HG03280 (cell line): ENCODE measurements at regions not wholly inside any gene's neighbourhood (a gene's known extent, or its start where the extent isn't known, plus 50 kb on each side); places are given as distances from the start of the nearest gene placed in this dataset.

ENCODE experiments used
- ATAC-seq: cut with Tn5 transposase; IDR thresholded peaks from one replicate; pipeline ENCODE4 v1.9.1; 2021; ENCODE audit warnings: mild to moderate bottlenecking, moderate library complexity; ENCODE audit not compliant: unreplicated experiment

DNA sequence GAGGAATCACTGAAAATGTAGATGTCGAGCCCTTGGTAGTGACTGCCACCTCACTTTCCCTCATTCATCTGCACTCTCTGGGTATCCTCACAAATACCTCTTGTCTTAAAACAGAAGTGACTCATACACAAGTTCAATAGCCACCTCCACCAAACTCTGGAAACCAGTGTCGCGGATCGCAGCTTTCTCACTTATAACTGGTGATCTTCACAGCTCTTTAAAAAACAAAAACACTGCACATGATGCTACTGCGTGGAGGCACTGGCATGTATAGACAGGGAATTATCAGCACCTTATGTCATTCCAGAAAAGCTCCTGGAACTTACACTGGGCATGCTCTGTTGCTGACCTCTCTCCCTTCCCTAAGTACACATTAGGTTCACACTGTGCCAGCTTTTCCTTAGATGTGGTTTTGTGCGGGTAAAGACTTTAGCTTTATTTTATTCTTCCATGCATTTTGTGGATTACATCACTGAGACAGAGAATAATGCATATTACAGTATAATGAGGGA is 425.5 kb upstream of the CADM1 start:
- peak; percentile 29 for ATAC-seq

DNA sequence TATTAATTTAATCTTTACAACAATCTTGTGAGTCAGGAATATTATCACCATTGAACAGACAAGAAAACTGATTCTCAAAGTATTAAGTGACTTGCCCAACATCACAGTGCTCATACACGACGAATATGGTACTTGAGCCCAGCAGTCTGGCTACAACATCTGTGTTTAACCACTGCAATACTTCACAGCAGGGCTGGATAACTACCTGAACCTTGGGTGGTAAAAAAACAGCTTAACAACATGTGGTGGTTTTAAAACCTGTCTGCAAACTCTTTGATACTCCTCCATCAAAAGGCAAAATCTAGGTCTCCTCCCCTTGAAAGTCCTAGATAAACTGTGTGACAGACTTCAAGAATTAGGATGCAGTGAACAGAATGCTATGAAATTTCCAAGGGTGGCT is 424.6 kb upstream of the CADM1 start:
- ATAC-seq: no peak

DNA sequence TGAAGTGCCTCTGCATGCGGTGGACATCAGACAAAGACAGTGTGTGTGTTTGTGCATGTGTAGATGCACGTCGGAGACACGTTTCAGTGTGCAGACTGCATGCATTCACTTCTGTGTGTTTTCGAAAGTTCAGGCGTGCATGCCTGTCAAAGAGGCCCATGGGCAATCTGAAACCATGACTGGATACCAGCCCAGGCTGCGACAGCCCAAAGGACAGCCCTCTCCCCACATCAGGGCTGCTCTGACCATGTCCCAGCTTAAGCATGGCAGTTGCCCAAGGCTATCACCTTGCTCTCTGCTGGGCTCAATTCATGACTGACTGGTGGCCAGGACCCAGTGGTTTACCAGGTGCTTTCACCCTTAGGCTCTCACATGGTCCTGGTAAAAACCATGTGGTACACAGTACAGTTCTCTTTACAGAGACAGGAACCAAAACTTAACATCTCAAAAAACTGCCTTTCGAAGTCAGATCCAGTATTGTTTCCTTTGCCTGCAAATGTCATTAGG is 423.7 kb upstream of the CADM1 start:
- ATAC-seq: peak; percentile 51

GRCh38 chr11:115926601-115927000 is 422.4 kb upstream of the CADM1 start:
- ATAC-seq: no peak

DNA sequence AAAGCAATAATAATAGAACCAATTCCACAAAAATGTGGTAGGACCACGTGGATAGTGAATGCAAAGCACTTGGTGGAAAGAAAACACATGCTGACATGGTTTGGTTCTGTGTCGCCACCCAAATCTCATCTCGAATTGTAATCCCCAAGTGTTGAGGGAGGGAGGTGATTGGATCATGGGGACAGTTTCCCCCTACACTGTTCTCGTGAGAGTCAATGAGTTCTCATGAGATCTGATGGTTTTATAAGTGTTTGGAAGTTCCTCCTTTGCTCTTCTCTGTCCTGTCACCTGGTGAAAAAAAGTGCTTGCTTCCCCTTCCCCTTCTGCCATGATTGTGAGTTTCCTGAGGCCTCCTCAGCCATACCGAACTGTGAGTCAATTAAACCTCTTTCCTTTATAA is 421.9 kb upstream of the CADM1 start:
- ATAC-seq: no peak

DNA sequence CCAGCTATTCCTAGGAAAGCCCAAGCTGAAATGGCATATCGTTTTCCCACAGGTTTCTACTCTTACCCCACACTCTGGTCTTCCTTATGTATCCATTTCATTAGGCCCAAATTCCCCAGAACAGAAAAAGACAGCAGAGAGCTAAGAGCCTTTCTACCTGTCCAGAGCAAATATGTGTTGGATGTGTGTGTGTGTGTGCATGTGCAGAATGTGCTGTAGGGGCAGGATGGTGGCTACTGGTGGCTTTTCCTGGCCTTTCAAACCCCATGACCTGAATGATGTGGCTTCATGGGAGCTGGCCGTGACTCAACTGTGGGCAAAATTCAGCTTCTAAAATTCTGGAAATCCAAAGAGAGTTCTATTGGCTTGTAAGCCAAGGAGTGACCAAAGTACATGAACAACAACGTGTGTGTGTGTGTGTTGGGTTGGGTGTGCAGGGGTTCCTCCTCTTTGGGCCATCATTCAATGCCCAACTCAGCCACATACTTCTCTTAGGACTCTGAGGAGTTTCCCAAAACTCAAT is 421.4 kb upstream of the CADM1 start:
- ATAC-seq: no peak

DNA sequence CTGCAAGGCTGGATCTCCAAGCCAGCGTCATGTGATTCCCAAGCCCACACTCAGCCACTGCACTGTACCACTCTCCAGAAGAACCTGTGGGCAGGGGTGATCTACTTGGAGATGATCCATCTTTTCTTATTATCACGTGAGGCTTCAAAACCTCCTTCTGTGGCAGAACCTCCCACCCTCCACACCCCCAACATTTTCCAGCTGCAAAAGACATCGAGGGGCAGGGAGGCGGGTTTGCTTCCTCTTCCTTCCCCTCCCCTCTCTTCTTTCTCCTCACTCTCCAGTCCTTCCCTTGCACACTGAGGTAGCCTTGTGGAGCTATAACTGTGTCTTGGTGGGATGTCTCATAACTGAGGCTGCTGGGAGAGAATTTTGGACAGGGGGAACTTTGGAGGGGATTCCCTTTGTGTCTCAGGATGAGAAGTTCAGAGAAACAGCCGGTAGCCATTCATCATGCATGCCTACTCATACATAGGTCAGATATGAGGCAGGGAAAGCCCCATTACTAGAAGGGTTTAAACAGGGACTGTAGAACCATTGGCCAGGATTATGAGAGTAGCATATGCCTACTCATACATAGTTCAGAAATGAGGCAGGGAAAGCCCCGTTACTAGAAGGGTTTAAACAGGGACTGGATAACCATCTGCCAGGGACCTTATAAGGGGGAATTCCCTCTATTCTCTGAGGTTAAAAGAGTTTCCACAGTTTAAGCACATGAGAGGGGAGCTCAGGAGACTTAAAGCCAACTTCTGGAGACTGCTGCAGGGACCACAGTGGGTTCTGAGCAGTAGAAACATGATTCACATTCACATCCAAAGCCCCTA is 420.7 kb upstream of the CADM1 start:
- peak; percentile 74 for ATAC-seq

DNA sequence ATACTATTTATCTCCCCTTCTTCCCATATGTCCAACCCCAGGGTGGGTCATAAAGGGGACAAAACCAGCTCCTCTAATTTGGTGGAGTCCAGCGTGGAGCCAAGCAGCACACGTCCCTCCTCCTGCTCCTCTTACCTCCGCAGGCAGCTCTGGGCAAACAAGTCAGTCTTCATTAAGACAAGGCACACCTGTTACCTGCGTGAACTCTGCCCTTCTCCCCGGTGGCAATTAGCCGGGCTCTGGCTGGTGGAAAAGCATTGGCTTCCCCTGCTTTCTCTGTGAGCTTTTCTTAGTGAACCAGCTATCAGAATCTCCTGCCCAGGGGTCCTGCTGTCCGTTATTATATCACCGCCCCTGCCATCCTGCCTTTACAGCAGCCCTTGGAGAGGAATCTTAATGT is 418.7 kb upstream of the CADM1 start:
- no peak for ATAC-seq

DNA sequence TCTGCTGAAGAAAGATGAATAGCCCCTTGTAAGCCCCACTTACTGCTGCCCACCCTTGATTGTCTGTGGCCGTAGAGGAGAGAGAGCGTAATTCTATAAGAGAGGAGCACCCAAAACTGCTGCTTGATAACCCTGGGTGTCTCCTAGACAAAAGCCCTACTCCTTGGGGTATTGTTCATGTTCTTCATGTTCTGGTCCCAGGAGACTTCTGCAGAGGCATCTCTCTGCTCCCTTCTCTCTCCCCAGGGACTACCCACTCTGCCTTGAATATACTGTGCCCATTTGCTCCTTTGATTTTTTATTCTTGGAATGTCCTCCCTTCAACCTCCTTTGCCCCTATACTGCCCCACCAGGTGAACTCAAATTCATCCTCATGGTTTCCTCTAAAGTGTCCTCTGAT is 417.8 kb upstream of the CADM1 start:
- ATAC-seq: no peak

DNA sequence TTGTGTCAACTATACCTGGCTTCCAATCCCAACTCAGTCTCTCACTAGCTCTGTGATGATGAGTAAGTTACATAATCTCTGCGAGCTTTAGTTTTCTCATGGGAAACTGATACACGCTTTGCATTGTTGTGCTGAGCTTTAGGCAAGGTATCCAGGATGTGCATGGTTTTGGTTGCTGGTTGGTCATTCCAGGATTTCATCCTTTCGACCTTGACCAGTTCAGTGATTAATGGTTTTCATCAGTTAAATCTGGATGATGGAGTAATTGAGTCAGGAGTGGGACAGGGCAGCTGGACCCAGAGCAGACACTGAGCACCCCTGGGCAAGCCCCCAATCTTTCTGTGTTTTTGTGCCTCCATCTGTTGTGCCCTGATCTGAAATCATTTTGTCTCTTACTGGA is 417.3 kb upstream of the CADM1 start:
- ATAC-seq: no peak

DNA sequence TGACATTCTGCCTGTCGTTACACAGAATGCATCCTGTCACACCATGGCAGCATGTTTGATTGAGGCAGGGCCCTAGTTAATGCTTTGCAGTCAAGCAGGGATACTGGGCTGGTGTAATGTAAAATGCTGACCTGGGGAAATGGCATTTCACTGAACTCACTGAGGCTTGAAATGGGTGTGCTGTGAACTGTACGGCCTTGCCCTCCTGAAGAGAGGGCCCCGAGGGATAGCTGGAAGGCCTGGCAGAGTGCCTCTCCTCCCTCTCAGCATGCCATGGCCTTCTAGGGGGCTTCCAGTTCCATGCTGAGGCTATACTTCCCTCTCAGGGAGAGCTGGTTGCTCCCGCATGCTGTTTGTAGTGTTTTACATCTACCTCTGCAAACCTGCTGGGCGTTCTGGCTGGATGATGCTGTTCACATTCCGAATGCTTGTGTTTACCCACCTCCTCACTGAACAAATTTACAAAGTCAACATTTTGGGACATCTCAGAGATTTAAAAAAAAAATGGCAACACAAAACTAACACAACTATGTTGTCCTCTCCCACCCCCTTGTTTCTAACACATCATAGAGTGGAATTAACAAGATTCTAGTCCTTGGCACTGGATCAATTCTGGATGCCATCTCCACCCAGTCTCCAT is 416.7 kb upstream of the CADM1 start:
- ATAC-seq: no peak

- peak; percentile 17 for ATAC-seq
These were observed 415.9 kb upstream of the CADM1 start for GRCh38 chr11:115920092-115920461.

- peak; percentile 47 for ATAC-seq
These were observed 415.3 kb upstream of the CADM1 start for GRCh38 chr11:115919341-115920091.

DNA sequence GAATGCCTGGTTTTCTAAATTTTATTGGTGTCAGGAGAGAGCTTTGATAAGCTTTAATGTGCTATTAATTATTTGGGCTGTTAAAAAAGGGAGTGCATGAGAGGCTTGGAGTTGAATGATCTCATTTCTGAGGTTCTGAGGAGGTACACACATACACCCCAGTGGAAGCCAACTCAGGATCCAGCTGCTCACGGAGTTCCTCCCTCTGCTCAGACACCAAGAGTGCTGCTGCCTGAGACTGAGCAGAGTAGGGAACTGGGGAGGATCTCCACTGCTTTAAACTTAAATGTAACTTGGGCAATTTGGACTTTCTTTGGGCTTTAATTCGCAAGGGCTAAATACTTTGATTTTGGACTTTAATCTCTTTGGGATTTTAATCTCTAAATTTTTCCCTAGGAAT is 414.4 kb upstream of the CADM1 start:
- ATAC-seq: no peak

- no peak for ATAC-seq
These were observed 412.4 kb upstream of the CADM1 start for GRCh38 chr11:115916608-115917007.

DNA sequence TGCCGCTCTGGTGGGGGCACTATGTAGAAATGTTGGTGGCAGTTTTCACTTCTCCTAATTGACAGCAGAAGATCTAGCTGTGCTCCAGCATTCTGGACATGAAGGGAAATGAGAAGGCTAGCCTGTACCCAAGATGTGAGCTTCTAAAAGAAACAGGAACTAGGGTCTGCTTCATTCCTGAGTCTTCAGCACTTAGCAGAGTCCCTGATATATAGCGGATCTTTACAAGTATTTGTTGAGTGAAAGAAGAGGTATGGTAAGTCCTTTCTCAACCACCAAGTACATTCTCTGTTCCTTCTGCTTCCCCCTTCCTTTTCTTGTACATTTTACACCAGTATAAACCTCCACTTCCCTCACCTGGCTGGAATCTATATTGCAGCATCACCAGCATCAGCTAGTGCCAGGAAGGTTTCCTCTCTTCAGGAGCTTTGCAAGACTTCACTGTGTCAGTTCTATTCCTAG is 408.3 kb upstream of the CADM1 start:
- peak; percentile 61 for ATAC-seq

DNA sequence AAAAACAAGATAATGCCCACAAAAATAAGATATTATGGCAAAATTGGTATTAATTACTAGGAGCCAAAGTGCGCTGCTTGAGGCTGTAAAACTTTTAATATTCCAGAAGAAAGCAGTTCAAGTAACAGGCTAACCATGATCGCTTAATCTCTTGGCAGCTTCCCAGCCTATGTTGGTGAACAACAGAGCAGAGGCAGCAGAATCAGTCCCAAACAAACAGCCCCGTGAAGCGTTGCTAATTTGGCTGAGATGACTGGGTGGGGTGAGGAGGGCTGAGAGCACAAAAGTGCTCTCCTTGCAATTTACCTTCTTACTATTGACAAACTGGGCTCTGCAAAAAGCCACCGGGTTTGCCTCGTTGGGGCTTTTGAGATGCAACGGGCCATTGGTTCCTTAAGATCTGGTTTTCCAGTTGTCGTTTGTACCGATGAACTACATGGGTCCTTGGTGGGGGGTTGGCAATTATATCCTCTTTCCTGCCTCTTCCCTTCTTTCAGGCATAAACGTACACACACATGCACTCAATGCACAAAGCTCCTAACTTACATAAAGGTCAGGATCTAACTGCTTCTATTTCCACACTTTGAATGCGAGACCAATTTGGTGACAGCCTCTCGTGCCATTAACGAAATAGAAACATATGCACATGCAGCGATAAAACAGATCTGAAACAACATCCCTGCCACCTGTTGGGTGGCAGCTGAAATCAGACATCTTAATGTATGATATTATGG is 407.6 kb upstream of the CADM1 start:
- no peak for ATAC-seq

- no peak for ATAC-seq
These were observed 406.2 kb upstream of the CADM1 start for GRCh38 chr11:115910379-115910778.

- ATAC-seq: no peak
These were observed 402.0 kb upstream of the CADM1 start for GRCh38 chr11:115906171-115906570.

DNA sequence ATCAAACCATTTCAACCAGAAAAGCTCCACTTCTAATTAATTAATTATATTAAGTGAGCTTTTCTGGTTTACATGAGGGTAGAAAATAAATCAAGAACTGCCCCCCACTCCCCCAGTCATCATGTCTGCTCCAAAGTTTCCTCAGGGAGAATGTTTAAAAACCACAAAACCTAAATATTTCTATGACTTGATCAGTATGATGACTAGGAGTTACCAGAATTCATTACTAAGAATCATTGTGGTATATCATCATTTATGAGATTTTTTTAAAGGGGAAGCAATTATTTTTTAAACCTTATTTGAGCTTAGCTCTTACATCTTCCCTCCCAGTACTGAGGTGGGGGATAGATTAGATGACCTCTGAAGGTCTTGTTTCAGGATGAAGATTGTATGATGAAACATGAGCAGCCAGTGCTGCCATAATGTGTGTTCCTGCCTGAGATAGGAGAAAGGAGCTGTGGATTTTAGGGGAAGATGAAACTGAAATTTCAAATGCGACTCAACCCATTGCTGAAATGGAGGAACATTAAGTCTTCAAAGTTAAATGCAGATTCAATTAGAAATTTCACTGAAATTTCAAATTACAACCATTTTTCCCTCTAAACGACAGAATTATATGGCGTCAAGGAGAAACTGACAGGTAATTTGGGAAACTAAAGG is 401.3 kb upstream of the CADM1 start:
- ATAC-seq: no peak
